ENCODE measurements at regions not wholly inside any gene's neighbourhood (a gene's known extent, or its start where the extent isn't known, plus 50 kb on each side); places are given as distances from the start of the nearest gene placed in this dataset.

GRCh38 chr13:88586263-88586662, 915.1 kb downstream of the SLITRK5 start:
- Histone ChIP-seq H3F3A (ENCODE audit: low read depth) (no peaks in the 10 kb centered on the region), H3K9me3 (ENCODE audit: low read depth) (no peaks in the 10 kb centered on the region), H3K4me3 (no peak overlapping the region), H3K79me2 (ENCODE audit: low read depth) (no peaks in the 10 kb centered on the region), H3K9ac (no peak overlapping the region), H3K27me3 (no peaks in the 10 kb centered on the region), H3K4me2 (no peak overlapping the region), H3K27ac (no peak overlapping the region), H3K4me1 (no peaks in the 10 kb centered on the region), H3K36me3 (no peaks in the 10 kb centered on the region), H4K20me1 (ENCODE audit: low read depth) (no peaks in the 10 kb centered on the region), H2AFZ (replicated peaks) (no peak overlapping the region)
- H3K4me1 Mint-ChIP-seq: no peaks in the 10 kb centered on the region
- no peak for TF ChIP-seq CTCF (IDR thresholded peaks at IDR 0.05)
- no peak for TF ChIP-seq EZH2phosphoT487 (IDR thresholded peaks at IDR 0.05)
- TF ChIP-seq EZH2 (IDR thresholded peaks at IDR 0.05): no peak
- no peaks in the 10 kb centered on the region for H3K36me3 Mint-ChIP-seq
- H3K27ac Mint-ChIP-seq: no peak overlapping the region
- DNase-seq (ENCODE audit: low spot score): no peak
- H3K4me3 Mint-ChIP-seq: no peak overlapping the region
- H3K9me3 Mint-ChIP-seq: no peaks in the 10 kb centered on the region
- H3K27me3 Mint-ChIP-seq (ENCODE audit: insufficient read depth, low read depth): no peaks in the 10 kb centered on the region

GRCh38 chr13:88590574-88590973, 919.4 kb downstream of the SLITRK5 start:
- Mint-ChIP-seq H3K9me3 (peaks cover 3% of the 10 kb centered on the region), H3K4me3 (no peak overlapping the region)
- H3K27me3 ChIP-seq: no peaks in the 10 kb centered on the region

GRCh38 chr13:88592105-88592504, 920.9 kb downstream of the SLITRK5 start:
- DNase-seq (ENCODE audit: low spot score): no peak
- Mint-ChIP-seq H3K36me3 (no peaks in the 10 kb centered on the region), H3K27me3 (ENCODE audit: insufficient read depth, low read depth) (no peaks in the 10 kb centered on the region), H3K27ac (no peak overlapping the region), H3K4me1 (no peaks in the 10 kb centered on the region), H3K4me3 (no peak overlapping the region), H3K9me3 (peaks cover 3% of the 10 kb centered on the region)
- Histone ChIP-seq H3K9me3 (ENCODE audit: low read depth) (no peaks in the 10 kb centered on the region), H3F3A (ENCODE audit: low read depth) (no peaks in the 10 kb centered on the region), H3K9ac (no peak overlapping the region), H4K20me1 (ENCODE audit: low read depth) (no peaks in the 10 kb centered on the region), H3K79me2 (ENCODE audit: low read depth) (no peaks in the 10 kb centered on the region), H3K4me3 (no peak overlapping the region), H3K4me1 (no peaks in the 10 kb centered on the region), H2AFZ (replicated peaks) (no peak overlapping the region), H3K36me3 (no peaks in the 10 kb centered on the region), H3K4me2 (no peak overlapping the region), H3K27ac (no peak overlapping the region), H3K27me3 (no peaks in the 10 kb centered on the region)
- TF ChIP-seq EZH2phosphoT487 (IDR thresholded peaks at IDR 0.05) (no peak), CTCF (IDR thresholded peaks at IDR 0.05) (no peak), EZH2 (IDR thresholded peaks at IDR 0.05) (no peak)

More at GRCh38 chr13:88590574-88590973, 919.4 kb downstream of the SLITRK5 start:
- H3K4me1 Mint-ChIP-seq: no peaks in the 10 kb centered on the region
- Histone ChIP-seq H4K20me1 (ENCODE audit: low read depth) (no peaks in the 10 kb centered on the region), H3F3A (ENCODE audit: low read depth) (no peaks in the 10 kb centered on the region), H3K36me3 (no peaks in the 10 kb centered on the region), H3K79me2 (ENCODE audit: low read depth) (no peaks in the 10 kb centered on the region), H2AFZ (replicated peaks) (no peak overlapping the region), H3K4me3 (no peak overlapping the region), H3K27ac (no peak overlapping the region), H3K9me3 (ENCODE audit: low read depth) (no peaks in the 10 kb centered on the region), H3K4me1 (no peaks in the 10 kb centered on the region), H3K9ac (no peak overlapping the region), H3K4me2 (no peak overlapping the region)
- no peaks in the 10 kb centered on the region for H3K27me3 Mint-ChIP-seq (ENCODE audit: insufficient read depth, low read depth)
- TF ChIP-seq EZH2phosphoT487 (IDR thresholded peaks at IDR 0.05): no peak
- no peak for TF ChIP-seq EZH2 (IDR thresholded peaks at IDR 0.05)
- TF ChIP-seq CTCF (IDR thresholded peaks at IDR 0.05): no peak
- H3K36me3 Mint-ChIP-seq: no peaks in the 10 kb centered on the region
- no peak overlapping the region for H3K27ac Mint-ChIP-seq
- DNase-seq (ENCODE audit: low spot score): no peak

Data from neural progenitor cell (in vitro differentiated cells).